HT-29 (cell line): ENCODE measurements at regions not wholly inside any gene's neighbourhood (a gene's known extent, or its start where the extent isn't known, plus 50 kb on each side); places are given as distances from the start of the nearest gene placed in this dataset.

Experiments
- DNase-seq: peaks from one replicate; pipeline ENCODE4 v3.0.0-alpha.2; 2015; ENCODE audit warnings: low spot score

GRCh38 chr10:78913219-78914059, 155.3 kb upstream of the ZMIZ1 start:
- peak; percentile 56 for DNase-seq

GRCh38 chr10:78914060-78914378, 154.7 kb upstream of the ZMIZ1 start:
- no peak for DNase-seq

GRCh38 chr10:78914502-78915189, 154.1 kb upstream of the ZMIZ1 start:
- DNase-seq: no peak

- DNase-seq: no peak
Observed at GRCh38 chr10:78915190-78915518, 153.6 kb upstream of the ZMIZ1 start.

- DNase-seq: no peak
Observed at GRCh38 chr10:78916227-78916626, 152.5 kb upstream of the ZMIZ1 start.

- DNase-seq: no peak
Observed at GRCh38 chr10:78919181-78919966, 149.4 kb upstream of the ZMIZ1 start.

- no peak for DNase-seq
Observed at GRCh38 chr10:78920011-78920410, 148.8 kb upstream of the ZMIZ1 start.

GRCh38 chr10:78921895-78922294, 146.9 kb upstream of the ZMIZ1 start:
- DNase-seq: no peak

- no peak for DNase-seq
Observed at GRCh38 chr10:78923647-78924318, 145.0 kb upstream of the ZMIZ1 start.

- DNase-seq: no peak
Observed at GRCh38 chr10:78924319-78925003, 144.3 kb upstream of the ZMIZ1 start.

GRCh38 chr10:78925275-78925674, 143.5 kb upstream of the ZMIZ1 start:
- DNase-seq: no peak

- peak; percentile 45 for DNase-seq
Observed at GRCh38 chr10:78925800-78926319, 142.9 kb upstream of the ZMIZ1 start.

- peak; percentile 85 for DNase-seq
Observed at GRCh38 chr10:78927257-78927995, 141.3 kb upstream of the ZMIZ1 start.

GRCh38 chr10:78928330-78928729, 140.4 kb upstream of the ZMIZ1 start:
- DNase-seq: no peak

GRCh38 chr10:78929541-78929940, 139.2 kb upstream of the ZMIZ1 start:
- no peak for DNase-seq

- no peak for DNase-seq
Observed at GRCh38 chr10:78931321-78932053, 137.3 kb upstream of the ZMIZ1 start.

GRCh38 chr10:78932054-78932386, 136.7 kb upstream of the ZMIZ1 start:
- DNase-seq: no peak

GRCh38 chr10:78932861-78933260, 135.9 kb upstream of the ZMIZ1 start:
- no peak for DNase-seq

GRCh38 chr10:78933828-78934531, 134.8 kb upstream of the ZMIZ1 start:
- no peak for DNase-seq
